ENCODE measurements at regions not wholly inside any gene's neighbourhood (a gene's known extent, or its start where the extent isn't known, plus 50 kb on each side); places are given as distances from the start of the nearest gene placed in this dataset.

DNA sequence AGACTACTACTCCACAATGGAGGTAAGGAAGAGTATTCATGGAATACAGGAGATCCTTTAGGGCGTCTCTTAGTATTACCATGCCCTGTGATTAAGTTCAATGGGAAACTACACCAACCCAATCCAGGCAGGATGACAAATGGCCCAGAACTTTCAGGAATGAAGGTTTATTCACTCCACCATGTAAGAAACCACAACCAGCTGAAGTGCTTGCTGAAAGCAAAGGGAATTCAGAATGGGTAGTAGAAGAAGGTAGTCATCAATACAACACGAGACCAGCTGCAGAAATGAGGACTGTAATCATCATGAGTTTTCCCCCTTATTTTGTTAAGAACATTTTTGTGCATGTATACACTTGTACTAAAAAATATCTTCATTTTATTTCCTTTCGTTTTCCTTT is 76.6 kb downstream of the GPR37 start:
- Mint-ChIP-seq H3K9me3 (ENCODE audit: unreplicated experiment) (no peaks in the 10 kb centered on the region), H3K4me1 (ENCODE audit: insufficient read depth, unreplicated experiment) (peaks cover 10% of the 10 kb centered on the region), H3K4me3 (ENCODE audit: unreplicated experiment) (no peak overlapping the region), H3K27me3 (ENCODE audit: insufficient read depth, unreplicated experiment) (no peaks in the 10 kb centered on the region), H3K36me3 (ENCODE audit: insufficient read depth, unreplicated experiment) (no peaks in the 10 kb centered on the region), H3K27ac (ENCODE audit: low read depth, unreplicated experiment) (peak overlapping the region; percentile 36)
- TF ChIP-seq, protein P1, sequence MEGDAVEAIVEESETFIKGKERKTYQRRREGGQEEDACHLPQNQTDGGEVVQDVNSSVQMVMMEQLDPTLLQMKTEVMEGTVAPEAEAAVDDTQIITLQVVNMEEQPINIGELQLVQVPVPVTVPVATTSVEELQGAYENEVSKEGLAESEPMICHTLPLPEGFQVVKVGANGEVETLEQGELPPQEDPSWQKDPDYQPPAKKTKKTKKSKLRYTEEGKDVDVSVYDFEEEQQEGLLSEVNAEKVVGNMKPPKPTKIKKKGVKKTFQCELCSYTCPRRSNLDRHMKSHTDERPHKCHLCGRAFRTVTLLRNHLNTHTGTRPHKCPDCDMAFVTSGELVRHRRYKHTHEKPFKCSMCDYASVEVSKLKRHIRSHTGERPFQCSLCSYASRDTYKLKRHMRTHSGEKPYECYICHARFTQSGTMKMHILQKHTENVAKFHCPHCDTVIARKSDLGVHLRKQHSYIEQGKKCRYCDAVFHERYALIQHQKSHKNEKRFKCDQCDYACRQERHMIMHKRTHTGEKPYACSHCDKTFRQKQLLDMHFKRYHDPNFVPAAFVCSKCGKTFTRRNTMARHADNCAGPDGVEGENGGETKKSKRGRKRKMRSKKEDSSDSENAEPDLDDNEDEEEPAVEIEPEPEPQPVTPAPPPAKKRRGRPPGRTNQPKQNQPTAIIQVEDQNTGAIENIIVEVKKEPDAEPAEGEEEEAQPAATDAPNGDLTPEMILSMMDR (IDR thresholded peaks at IDR 0.05; ENCODE audit: unreplicated experiment) = no peak
- ChIA-PET CTCF (interaction anchor here (0.6 kb wide), 1 partner anchor 891 kb away, joined by 3 read pairs; no protein-coding TSS in a partner anchor), POLR2A (interaction anchor here (0.6 kb wide), 1 partner anchor 11 kb away, joined by 3 read pairs; no protein-coding TSS in a partner anchor)
- DNase-seq (ENCODE audit: unreplicated experiment) = no peak
- BruUV-seq (replicated peaks) = no TSS peak
- intact Hi-C loops (cut with micrococcal nuclease) = no loop called here

DNA sequence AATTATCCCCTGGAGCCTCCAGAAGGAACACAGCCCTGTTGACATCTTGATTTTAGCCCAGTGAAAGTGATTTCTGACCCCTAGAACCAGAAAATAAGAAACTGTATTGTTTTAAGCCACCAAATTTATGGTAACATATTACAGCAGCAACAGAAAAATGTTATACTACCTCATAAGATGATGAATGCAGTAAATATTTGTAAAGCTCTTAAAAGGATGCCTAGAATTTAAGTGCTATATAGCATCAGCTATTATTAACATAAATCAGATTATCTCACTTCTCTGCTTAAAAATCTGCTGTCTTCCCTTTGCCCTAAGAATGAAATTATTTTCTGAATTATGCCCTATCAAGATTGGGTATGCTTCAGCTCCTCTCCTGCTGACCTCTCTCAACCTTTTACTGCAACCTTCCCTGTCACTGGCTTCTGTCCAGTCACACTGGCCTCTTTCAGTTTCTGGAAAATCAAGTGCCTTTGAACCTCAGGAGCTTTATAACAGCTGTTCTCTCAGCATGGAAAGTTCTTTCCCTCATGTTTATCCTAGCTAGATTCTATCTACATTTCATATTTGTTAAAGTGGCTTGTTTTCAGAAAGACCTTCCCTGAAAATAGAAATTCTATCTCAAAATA is 78.9 kb downstream of the GPR37 start:
- no TSS peak for BruUV-seq (replicated peaks)
- no peak overlapping the region for H3K27ac Mint-ChIP-seq (ENCODE audit: low read depth, unreplicated experiment)

DNA sequence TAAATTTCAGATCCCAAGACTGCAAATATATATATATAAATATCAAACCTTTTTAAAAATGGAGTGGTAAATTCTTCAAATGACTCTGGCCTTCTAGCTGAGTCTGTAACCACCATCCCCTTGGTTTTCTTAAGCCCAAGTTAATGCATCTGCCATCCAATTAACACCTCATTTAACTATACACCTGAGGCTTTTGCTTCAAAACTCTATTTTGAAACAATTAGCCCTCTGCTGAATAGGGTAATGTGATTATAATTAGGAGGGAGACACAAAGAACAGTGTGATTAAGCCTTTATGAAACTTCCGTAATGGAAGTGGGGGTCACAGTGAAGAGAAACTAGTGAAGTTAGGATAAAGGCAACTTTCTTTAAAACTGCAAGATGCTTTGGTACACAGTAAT is 83.6 kb downstream of the GPR37 start:
- H3K9me3 Mint-ChIP-seq (ENCODE audit: unreplicated experiment) = no peaks in the 10 kb centered on the region
- TF ChIP-seq, protein P1 (IDR thresholded peaks at IDR 0.05; ENCODE audit: unreplicated experiment) = no peak
- ChIA-PET CTCF (no interaction called here), POLR2A (no interaction called here)
- H3K4me3 Mint-ChIP-seq (ENCODE audit: unreplicated experiment) = no peak overlapping the region
- H3K36me3 Mint-ChIP-seq (ENCODE audit: insufficient read depth, unreplicated experiment) = no peaks in the 10 kb centered on the region
- intact Hi-C loops (cut with micrococcal nuclease) = no loop called here
- H3K4me1 Mint-ChIP-seq (ENCODE audit: insufficient read depth, unreplicated experiment) = no peaks in the 10 kb centered on the region
- H3K27me3 Mint-ChIP-seq (ENCODE audit: insufficient read depth, unreplicated experiment) = no peaks in the 10 kb centered on the region
- no peak overlapping the region for H3K27ac Mint-ChIP-seq (ENCODE audit: low read depth, unreplicated experiment)
- no peak for DNase-seq (ENCODE audit: unreplicated experiment)
- BruUV-seq (replicated peaks) = no TSS peak

More for the DNA sequence above, 78.9 kb downstream of the GPR37 start:
- no peaks in the 10 kb centered on the region for H3K9me3 Mint-ChIP-seq (ENCODE audit: unreplicated experiment)
- intact Hi-C loops (cut with micrococcal nuclease) = no loop called here
- no peaks in the 10 kb centered on the region for H3K27me3 Mint-ChIP-seq (ENCODE audit: insufficient read depth, unreplicated experiment)
- no peaks in the 10 kb centered on the region for H3K36me3 Mint-ChIP-seq (ENCODE audit: insufficient read depth, unreplicated experiment)
- H3K4me1 Mint-ChIP-seq (ENCODE audit: insufficient read depth, unreplicated experiment) = peaks cover 10% of the 10 kb centered on the region
- POLR2A ChIA-PET = interaction anchor here (0.9 to 1.2 kb wide), 2 partner anchors 14 to 16 kb away, joined by 5 read pairs; no protein-coding TSS in a partner anchor
- CTCF ChIA-PET = interaction anchor here (0.6 kb wide), 1 partner anchor 633 kb away, joined by 3 read pairs; no protein-coding TSS in a partner anchor
- H3K4me3 Mint-ChIP-seq (ENCODE audit: unreplicated experiment) = no peak overlapping the region
- DNase-seq (ENCODE audit: unreplicated experiment) = no peak
- TF ChIP-seq, protein P1 (IDR thresholded peaks at IDR 0.05; ENCODE audit: unreplicated experiment) = no peak

DNA sequence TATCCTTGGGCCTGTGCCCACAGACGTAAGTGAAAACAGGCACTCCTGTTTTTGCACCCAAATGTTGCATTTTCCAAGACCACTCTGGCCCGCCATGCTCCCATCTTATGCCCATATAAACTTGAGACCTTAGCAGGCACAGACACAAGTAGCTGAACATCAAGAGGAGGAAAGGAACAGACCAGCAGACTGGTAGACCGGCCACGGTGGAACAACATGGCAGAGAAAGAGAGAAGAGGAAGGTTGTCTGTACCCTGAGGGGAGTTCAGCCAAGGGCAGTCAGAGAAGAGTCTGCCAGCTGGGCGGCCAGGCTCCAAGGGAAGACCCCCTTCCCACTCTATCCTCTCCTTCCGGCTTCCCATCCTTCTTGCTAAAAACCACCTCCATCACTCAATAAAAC is 85.3 kb downstream of the GPR37 start:
- Mint-ChIP-seq H3K4me1 (ENCODE audit: insufficient read depth, unreplicated experiment) (no peaks in the 10 kb centered on the region), H3K9me3 (ENCODE audit: unreplicated experiment) (no peaks in the 10 kb centered on the region), H3K27ac (ENCODE audit: low read depth, unreplicated experiment) (no peak overlapping the region), H3K4me3 (ENCODE audit: unreplicated experiment) (no peak overlapping the region), H3K27me3 (ENCODE audit: insufficient read depth, unreplicated experiment) (no peaks in the 10 kb centered on the region), H3K36me3 (ENCODE audit: insufficient read depth, unreplicated experiment) (no peaks in the 10 kb centered on the region)
- intact Hi-C loops (cut with micrococcal nuclease) = no loop called here
- TF ChIP-seq, protein P1 (IDR thresholded peaks at IDR 0.05; ENCODE audit: unreplicated experiment) = no peak
- CTCF ChIA-PET = interaction anchor here (0.5 kb wide), 1 partner anchor 92 kb away, joined by 3 read pairs; no protein-coding TSS in a partner anchor
- no TSS peak for BruUV-seq (replicated peaks)
- DNase-seq (ENCODE audit: unreplicated experiment) = no peak
- POLR2A ChIA-PET = interaction anchor here (0.7 kb wide), 1 partner anchor 22 kb away, joined by 3 read pairs; no protein-coding TSS in a partner anchor

Data from MCF 10A (cell line).